ENCODE measurements at regions not wholly inside any gene's neighbourhood (a gene's known extent, or its start where the extent isn't known, plus 50 kb on each side); places are given as distances from the start of the nearest gene placed in this dataset.

DNA sequence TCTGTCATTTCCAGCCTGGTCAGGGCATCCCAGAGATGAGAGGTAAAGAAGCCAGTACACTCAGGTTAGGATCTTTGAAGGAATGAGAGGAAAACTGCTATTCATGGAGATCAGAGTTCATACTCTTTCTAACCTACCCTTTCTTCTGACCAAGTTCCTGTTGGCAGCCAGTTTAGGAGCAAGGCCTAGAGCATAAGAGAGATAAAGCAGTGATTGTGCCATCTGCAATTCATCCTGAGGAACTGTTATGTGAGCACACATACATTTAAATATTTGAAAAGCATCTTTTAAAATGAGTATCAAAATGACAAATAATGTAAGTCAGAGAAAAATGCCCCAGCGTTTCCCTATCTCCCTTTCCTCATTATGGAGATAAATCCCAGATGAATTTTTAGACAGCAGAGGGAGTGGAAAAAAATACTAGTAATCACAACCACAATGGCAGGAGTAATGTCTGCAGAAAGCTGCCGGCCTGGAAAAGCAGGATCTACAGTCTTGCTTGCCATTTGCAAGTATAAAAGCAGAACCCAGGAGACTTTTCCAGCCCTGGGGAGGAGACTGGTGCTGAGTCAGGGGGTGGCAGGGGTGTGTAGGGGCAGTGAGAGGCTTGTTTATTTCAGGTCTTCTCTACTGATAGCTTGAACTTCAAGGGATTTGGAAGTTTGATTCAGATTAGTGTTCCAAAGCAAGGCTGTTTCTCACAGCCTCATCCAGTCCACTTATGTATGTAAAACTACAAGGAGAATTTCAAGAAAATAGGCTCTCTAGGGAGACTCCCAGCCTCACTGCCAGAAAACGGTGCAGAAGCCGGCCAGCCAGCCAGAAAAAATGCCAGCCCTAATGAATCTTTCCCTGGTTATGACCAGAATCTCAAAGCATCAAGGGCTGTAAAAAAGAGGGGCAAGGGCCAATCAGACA lies 1052.4 kb downstream of the TUSC7 start (continued):
- no peak for TF ChIP-seq FOXK1 (CRISPR knock-in tag; IDR thresholded peaks at IDR 0.05; ENCODE audit: borderline replicate concordance)
- no peak for TF ChIP-seq LARP7 (IDR thresholded peaks at IDR 0.05)

DNA sequence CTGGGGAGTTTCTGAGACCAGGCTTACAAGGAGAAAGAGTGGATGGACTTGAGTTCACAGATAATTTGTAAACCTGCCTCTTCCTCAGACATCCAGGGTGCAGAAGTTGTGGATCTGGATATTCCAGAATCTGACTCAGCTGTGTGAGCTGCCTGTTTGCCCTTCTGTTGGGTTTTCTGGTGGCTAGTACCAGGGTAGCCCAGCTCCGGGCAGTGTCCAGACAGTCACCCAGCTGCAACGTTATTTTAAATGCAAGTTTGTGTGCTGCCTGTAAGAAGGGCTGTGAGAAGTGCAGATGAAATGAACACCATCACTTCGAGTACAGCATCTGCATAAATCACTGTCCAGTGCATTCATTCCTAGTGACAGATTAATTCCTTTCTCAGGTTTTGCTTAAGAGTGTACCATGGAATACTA lies 1053.0 kb downstream of the TUSC7 start:
- FAIRE-seq: no peak
- 0% methylated on average over 3 of the region's 3 CpGs for WGBS (ENCODE audit: insufficient coverage, low coverage, missing lambda C conversion rate)
- no TSS peak for BruUV-seq (replicated peaks)
- H3K4me3 ChIP-seq: no peak overlapping the region
- H3K9ac ChIP-seq (ENCODE audit: insufficient read depth in 1 of 2, low read depth in 2 of 2, low read length in 2 of 2): no peak overlapping the region
- no peak overlapping the region for H2AFZ ChIP-seq (ENCODE audit: low read depth, low read length)
- intact Hi-C loops (cut with micrococcal nuclease) (no loop called here), in situ Hi-C loops (cut with MboI) (no loop called here)
- no peaks in the 10 kb centered on the region for H3K36me3 ChIP-seq (ENCODE audit: control insufficient read depth, insufficient read depth, low read length)
- H3K79me2 ChIP-seq (ENCODE audit: control insufficient read depth, insufficient read depth, low read length): no peaks in the 10 kb centered on the region
- POLR2A ChIA-PET: no interaction called here
- no peaks in the 10 kb centered on the region for H3K9me1 ChIP-seq (ENCODE audit: control insufficient read depth, insufficient read depth, low read length)
- H3K27me3 ChIP-seq (ENCODE audit: control insufficient read depth in 2 of 2, insufficient read depth in 2 of 2, low read length in 2 of 2): no peaks in the 10 kb centered on the region
- DNase-seq (ENCODE audit: extremely low read depth in 1 of 4, low spot score in 3 of 4): no peak
- H3K27ac ChIP-seq (ENCODE audit: extremely low read depth, low read depth, low read length): no peak overlapping the region
- H3K9me3 ChIP-seq (replicated peaks; ENCODE audit: control insufficient read depth, insufficient read depth, low read depth, low read length): no peaks in the 10 kb centered on the region
- H3K4me2 ChIP-seq (ENCODE audit: insufficient read depth, low read length): no peak overlapping the region
- ATAC-seq: no peak
- no peaks in the 10 kb centered on the region for H3K4me1 ChIP-seq (replicated peaks in 1 of 2; ENCODE audit: control insufficient read depth in 2 of 2, insufficient read depth in 2 of 2, low read length in 2 of 2)
- no peaks in the 10 kb centered on the region for H4K20me1 ChIP-seq (replicated peaks; ENCODE audit: control insufficient read depth, insufficient read depth, low read length)
- CTCF ChIA-PET (ENCODE audit: low intra/inter-chr PET ratio): no interaction called here
- TF ChIP-seq RFX1 (IDR thresholded peaks at IDR 0.05): no peak
- no peak for TF ChIP-seq ZNF347 (CRISPR knock-in tag; IDR thresholded peaks at IDR 0.05; ENCODE audit: low read depth)
- no peak for TF ChIP-seq ASH1L (IDR thresholded peaks at IDR 0.05; ENCODE audit: borderline replicate concordance, low read depth, partially characterized antibody)
- TF ChIP-seq, protein P1, sequence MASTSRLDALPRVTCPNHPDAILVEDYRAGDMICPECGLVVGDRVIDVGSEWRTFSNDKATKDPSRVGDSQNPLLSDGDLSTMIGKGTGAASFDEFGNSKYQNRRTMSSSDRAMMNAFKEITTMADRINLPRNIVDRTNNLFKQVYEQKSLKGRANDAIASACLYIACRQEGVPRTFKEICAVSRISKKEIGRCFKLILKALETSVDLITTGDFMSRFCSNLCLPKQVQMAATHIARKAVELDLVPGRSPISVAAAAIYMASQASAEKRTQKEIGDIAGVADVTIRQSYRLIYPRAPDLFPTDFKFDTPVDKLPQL (IDR thresholded peaks at IDR 0.05; ENCODE audit: extremely low read depth, insufficient read length): no peak
- TF ChIP-seq ETV1 (tag; conservative IDR thresholded peaks at IDR 0.05; ENCODE audit: low read depth): no peak
- no peak for TF ChIP-seq ETV6 (IDR thresholded peaks at IDR 0.05; ENCODE audit: borderline replicate concordance in 1 of 2, low read depth in 2 of 2, low read length in 1 of 2)
- no peak for TF ChIP-seq ETV6 (CRISPR knock-in tag; IDR thresholded peaks at IDR 0.05; ENCODE audit: borderline replicate concordance)
- TF ChIP-seq, protein P2, sequence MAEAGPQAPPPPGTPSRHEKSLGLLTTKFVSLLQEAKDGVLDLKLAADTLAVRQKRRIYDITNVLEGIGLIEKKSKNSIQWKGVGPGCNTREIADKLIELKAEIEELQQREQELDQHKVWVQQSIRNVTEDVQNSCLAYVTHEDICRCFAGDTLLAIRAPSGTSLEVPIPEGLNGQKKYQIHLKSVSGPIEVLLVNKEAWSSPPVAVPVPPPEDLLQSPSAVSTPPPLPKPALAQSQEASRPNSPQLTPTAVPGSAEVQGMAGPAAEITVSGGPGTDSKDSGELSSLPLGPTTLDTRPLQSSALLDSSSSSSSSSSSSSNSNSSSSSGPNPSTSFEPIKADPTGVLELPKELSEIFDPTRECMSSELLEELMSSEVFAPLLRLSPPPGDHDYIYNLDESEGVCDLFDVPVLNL (CRISPR knock-in tag; IDR thresholded peaks at IDR 0.05; ENCODE audit: low read depth): no peak
- no peak for TF ChIP-seq CREB1 (IDR thresholded peaks at IDR 0.05)
- TF ChIP-seq CREB1 (CRISPR knock-in tag; IDR thresholded peaks at IDR 0.05): no peak
- TF ChIP-seq LCOR (CRISPR knock-in tag; IDR thresholded peaks at IDR 0.05): no peak
- TF ChIP-seq FOXJ3 (CRISPR knock-in tag; IDR thresholded peaks at IDR 0.05): no peak
- TF ChIP-seq, protein P3, sequence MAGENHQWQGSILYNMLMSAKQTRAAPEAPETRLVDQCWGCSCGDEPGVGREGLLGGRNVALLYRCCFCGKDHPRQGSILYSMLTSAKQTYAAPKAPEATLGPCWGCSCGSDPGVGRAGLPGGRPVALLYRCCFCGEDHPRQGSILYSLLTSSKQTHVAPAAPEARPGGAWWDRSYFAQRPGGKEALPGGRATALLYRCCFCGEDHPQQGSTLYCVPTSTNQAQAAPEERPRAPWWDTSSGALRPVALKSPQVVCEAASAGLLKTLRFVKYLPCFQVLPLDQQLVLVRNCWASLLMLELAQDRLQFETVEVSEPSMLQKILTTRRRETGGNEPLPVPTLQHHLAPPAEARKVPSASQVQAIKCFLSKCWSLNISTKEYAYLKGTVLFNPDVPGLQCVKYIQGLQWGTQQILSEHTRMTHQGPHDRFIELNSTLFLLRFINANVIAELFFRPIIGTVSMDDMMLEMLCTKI (IDR thresholded peaks at IDR 0.05; ENCODE audit: partially characterized antibody): no peak
- no peak for TF ChIP-seq CBX3 (IDR thresholded peaks at IDR 0.05; ENCODE audit: borderline replicate concordance in 1 of 2, low read length in 2 of 2)
- TF ChIP-seq ZNF134 (CRISPR knock-in tag; conservative IDR thresholded peaks at IDR 0.05): no peak
- TF ChIP-seq ATF1 (CRISPR knock-in tag; IDR thresholded peaks at IDR 0.05): no peak
- no peak for TF ChIP-seq ATF1 (tag; IDR thresholded peaks at IDR 0.05)
- no peak for TF ChIP-seq ZFX (CRISPR knock-in tag; IDR thresholded peaks at IDR 0.05)

Data from K562 (cell line).